A549 (cell line): ENCODE measurements at regions not wholly inside any gene's neighbourhood (a gene's known extent, or its start where the extent isn't known, plus 50 kb on each side); places are given as distances from the start of the nearest gene placed in this dataset.

ENCODE experiments used
- ATAC-seq, 2 experiments: fragments of 200-7000 bp in 1 of 2; fragments of >200 bp in 1 of 2; cut with Nextera tagmentation in 1 of 2; cut with Tn5 transposase in 1 of 2; 3 replicates each; pipeline versions ENCODE4 v1.8.0 to v1.9.1; 2018 to 2020; ENCODE audit warnings: mild to moderate bottlenecking in 1 of 2, moderate library complexity in 1 of 2
- CTCF ChIA-PET: fragments of 300-600 bp; sonication (Branson Sonifier 250); formaldehyde crosslinking; extraction: SDS; loops from one replicate; lab custom pipeline; 2021; ENCODE audit warnings: antibody characterized with exemption, inconsistent platforms; lab: Yijun Ruan, JAX
- POLR2A ChIA-PET: fragments of 350-600 bp; formaldehyde crosslinking; extraction: SDS; loops from one replicate; lab custom pipeline; 2021; ENCODE audit warnings: antibody characterized with exemption, inconsistent platforms; lab: Yijun Ruan, JAX
- DNase-seq, 2 experiments: peaks; one replicate each; pipeline versions ENCODE4 v3.0.0 to v3.0.0-alpha.2; 2011 to 2016; ENCODE audit warnings: low read depth in 1 of 2, low spot score in 1 of 2
- FAIRE-seq: peaks from 2 replicates; lab custom pipeline; 2011; peaks lifted over from hg19 to GRCh38; lab: Jason Lieb, UNC
- H3K27ac ChIP-seq, 2 experiments: fragments of >200 bp; sonication (Bioruptor Twin); formaldehyde crosslinking; 3 replicates each; pipeline ENCODE4 v1.5.1; 2016 to 2017
- H3K4me1 ChIP-seq: fragments of >200 bp; sonication (Bioruptor Twin); formaldehyde crosslinking; 3 replicates; pipeline ENCODE4 v1.6.1; 2016
- H3K4me2 ChIP-seq: fragments of >200 bp; sonication (Bioruptor Twin); formaldehyde crosslinking; 3 replicates; pipeline ENCODE4 v1.6.1; 2016
- H3K4me3 ChIP-seq: fragments of >200 bp; sonication (Bioruptor Twin); formaldehyde crosslinking; 3 replicates; pipeline ENCODE4 v1.5.1; 2016
- H3K9me3 ChIP-seq: fragments of >200 bp; sonication (Bioruptor Twin); formaldehyde crosslinking; 3 replicates; pipeline ENCODE4 v1.6.1; 2016
- CBX2 ChIP-seq: fragments of 200-600 bp; sonication (generic); IDR thresholded peaks from 2 replicates; pipeline ENCODE4 v1.6.1; 2016; ENCODE audit warnings: low read depth, mild to moderate bottlenecking, borderline replicate concordance
- CBX8 ChIP-seq: fragments of 200-600 bp; sonication (generic); IDR thresholded peaks from 2 replicates; pipeline ENCODE4 v1.6.1; 2016
- CEBPB ChIP-seq, 2 experiments: fragments of >200 bp in 1 of 2; sonication (Bioruptor Twin) in 1 of 2; formaldehyde crosslinking in 1 of 2; IDR thresholded peaks; 2 replicates each; pipeline ENCODE4 v1.6.1; 2012 to 2016
- CHD4 ChIP-seq: fragments of 200-600 bp; sonication (generic); IDR thresholded peaks from 2 replicates; pipeline ENCODE4 v1.6.1; 2016; ENCODE audit warnings: antibody characterized with exemption, mild to moderate bottlenecking, borderline replicate concordance
- EHMT2 ChIP-seq: fragments of 200-600 bp; sonication (generic); IDR thresholded peaks from 2 replicates; pipeline ENCODE4 v1.6.1; 2016; ENCODE audit warnings: antibody characterized with exemption, low read depth, mild to moderate bottlenecking, moderate library complexity
- FOSB ChIP-seq: fragments of 250-450 bp; sonication (Bioruptor Pico); IDR thresholded peaks from 2 replicates; pipeline ENCODE4 v1.5.0; 2020; ENCODE audit warnings: mild to moderate bottlenecking, moderate library complexity
- FOXS1 ChIP-seq: fragments of 250-450 bp; sonication (Bioruptor Pico); IDR thresholded peaks from 2 replicates; pipeline ENCODE4 v1.5.0; 2020; ENCODE audit warnings: mild to moderate bottlenecking, moderate library complexity
- GATA3 ChIP-seq: IDR thresholded peaks from 2 replicates; pipeline ENCODE4 v1.6.1; 2012; ENCODE audit warnings: borderline replicate concordance
- HEYL ChIP-seq: fragments of 250-450 bp; sonication (Bioruptor Pico); IDR thresholded peaks from 2 replicates; pipeline ENCODE4 v1.8.0; 2021; ENCODE audit warnings: mild to moderate bottlenecking, moderate library complexity
- HOXB13 ChIP-seq: fragments of 250-450 bp; sonication (Bioruptor Pico); IDR thresholded peaks from 2 replicates; pipeline ENCODE4 v1.5.0; 2020; ENCODE audit warnings: low read depth, mild to moderate bottlenecking, moderate library complexity
- JUNB ChIP-seq: fragments of >200 bp; sonication (Bioruptor Twin); formaldehyde crosslinking; IDR thresholded peaks from 2 replicates; pipeline ENCODE4 v1.6.1; 2016
- KDM1A ChIP-seq: fragments of 200-600 bp; sonication (generic); IDR thresholded peaks from 2 replicates; pipeline ENCODE4 v1.6.1; 2016; ENCODE audit warnings: low read depth, mild to moderate bottlenecking
- MAZ ChIP-seq: fragments of 150-350 bp; IDR thresholded peaks from 2 replicates; pipeline ENCODE4 v1.6.1; 2014; ENCODE audit warnings: antibody characterized with exemption, low read depth, low read length, borderline replicate concordance
- MYC ChIP-seq: IDR thresholded peaks from 2 replicates; pipeline ENCODE4 v1.6.1; 2012; ENCODE audit warnings: mild to moderate bottlenecking, inconsistent platforms, low read length, improper control_type of control experiment, borderline replicate concordance
- NR3C1 ChIP-seq: fragments of >200 bp; sonication (Bioruptor Twin); formaldehyde crosslinking; IDR thresholded peaks from 3 replicates; pipeline ENCODE4 v1.6.1; 2017
- RNF2 ChIP-seq: fragments of 200-600 bp; sonication (generic); IDR thresholded peaks from 2 replicates; pipeline ENCODE4 v1.6.1; 2016; ENCODE audit warnings: low read depth, mild to moderate bottlenecking, antibody characterized with exemption, moderate library complexity, borderline replicate concordance
- SMC3 ChIP-seq: fragments of >200 bp; sonication (Bioruptor Twin); formaldehyde crosslinking; IDR thresholded peaks from 3 replicates; pipeline ENCODE4 v1.6.1; 2018; ENCODE audit warnings: inconsistent platforms
- SREBF2 ChIP-seq: fragments of 450-650 bp; IDR thresholded peaks from 2 replicates; pipeline ENCODE4 v1.6.1; 2014; ENCODE audit warnings: mild to moderate bottlenecking, moderate library complexity
- ZC3H11A ChIP-seq: fragments of 450-650 bp; IDR thresholded peaks from 2 replicates; pipeline ENCODE4 v1.6.1; 2014; ENCODE audit warnings: antibody characterized with exemption, mild to moderate bottlenecking
- ZFP36 ChIP-seq: fragments of 450-650 bp; IDR thresholded peaks from 2 replicates; pipeline ENCODE4 v1.6.1; 2014; ENCODE audit warnings: borderline replicate concordance; ENCODE audit not compliant: partially characterized antibody
- WGBS: methylation state at CpG from one replicate; pipeline ENCODE4 v1.1.6; 2017; ENCODE audit errors: missing lambda C conversion rate; 5-methylcytosine and 5-hydroxymethylcytosine counted together
- TF ChIP-seq, protein P1 (sequence below): fragments of >200 bp; sonication (Bioruptor Twin); formaldehyde crosslinking; IDR thresholded peaks from 3 replicates; pipeline ENCODE4 v1.5.1; 2016
- TF ChIP-seq, protein P2 (sequence below): IDR thresholded peaks from 2 replicates; pipeline ENCODE4 v1.6.1; 2012
- TF ChIP-seq, protein P3 (sequence below): fragments of 250-450 bp; sonication (Bioruptor Pico); IDR thresholded peaks from 2 replicates; pipeline ENCODE4 v1.5.0; 2020; ENCODE audit warnings: low read depth, mild to moderate bottlenecking, moderate library complexity
- TF ChIP-seq, protein P4 (sequence below): fragments of 150-350 bp; IDR thresholded peaks from 2 replicates; pipeline ENCODE4 v1.6.1; 2014; ENCODE audit warnings: low read depth, mild to moderate bottlenecking, low read length
- TF ChIP-seq, protein P5 (sequence below): fragments of >200 bp; sonication (Bioruptor Twin); formaldehyde crosslinking; IDR thresholded peaks from 2 replicates; pipeline ENCODE4 v1.6.1; 2016

DNA sequence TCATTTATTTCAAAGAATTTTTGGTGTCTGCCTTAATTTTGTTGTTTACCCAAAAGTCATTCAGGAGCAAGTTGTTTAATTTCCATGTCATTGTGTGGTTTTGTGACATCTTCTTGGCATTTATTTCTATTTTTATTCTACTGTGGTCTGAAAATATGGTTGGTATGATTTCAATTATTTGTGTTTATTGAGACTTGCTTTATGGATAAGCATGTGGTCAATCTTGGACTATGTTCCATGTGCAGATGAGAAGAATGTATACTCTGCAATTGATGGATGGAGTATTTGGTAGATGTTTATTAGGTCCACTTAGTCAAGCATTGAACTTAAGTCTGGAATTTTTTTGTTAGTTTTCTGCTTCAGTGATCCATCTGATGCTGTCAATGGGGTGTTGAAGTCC lies 383.0 kb downstream of the PMP22 start:
- no peak for DNase-seq
- peaks cover 19% of the 10 kb centered on the region for H3K9me3 ChIP-seq
- no peak overlapping the region for H3K27ac ChIP-seq
- H3K4me3 ChIP-seq = no peak overlapping the region
- TF ChIP-seq, protein P1, sequence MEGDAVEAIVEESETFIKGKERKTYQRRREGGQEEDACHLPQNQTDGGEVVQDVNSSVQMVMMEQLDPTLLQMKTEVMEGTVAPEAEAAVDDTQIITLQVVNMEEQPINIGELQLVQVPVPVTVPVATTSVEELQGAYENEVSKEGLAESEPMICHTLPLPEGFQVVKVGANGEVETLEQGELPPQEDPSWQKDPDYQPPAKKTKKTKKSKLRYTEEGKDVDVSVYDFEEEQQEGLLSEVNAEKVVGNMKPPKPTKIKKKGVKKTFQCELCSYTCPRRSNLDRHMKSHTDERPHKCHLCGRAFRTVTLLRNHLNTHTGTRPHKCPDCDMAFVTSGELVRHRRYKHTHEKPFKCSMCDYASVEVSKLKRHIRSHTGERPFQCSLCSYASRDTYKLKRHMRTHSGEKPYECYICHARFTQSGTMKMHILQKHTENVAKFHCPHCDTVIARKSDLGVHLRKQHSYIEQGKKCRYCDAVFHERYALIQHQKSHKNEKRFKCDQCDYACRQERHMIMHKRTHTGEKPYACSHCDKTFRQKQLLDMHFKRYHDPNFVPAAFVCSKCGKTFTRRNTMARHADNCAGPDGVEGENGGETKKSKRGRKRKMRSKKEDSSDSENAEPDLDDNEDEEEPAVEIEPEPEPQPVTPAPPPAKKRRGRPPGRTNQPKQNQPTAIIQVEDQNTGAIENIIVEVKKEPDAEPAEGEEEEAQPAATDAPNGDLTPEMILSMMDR = no peak
- TF ChIP-seq CBX8 (no peak), FOSB (CRISPR knock-in tag) (no peak), GATA3 (no peak), EHMT2 (no peak), CBX2 (no peak), ZFP36 (no peak), NR3C1 (no peak), SREBF2 (no peak), FOXS1 (CRISPR knock-in tag) (no peak)
- TF ChIP-seq, all 56 proteins: peak for 0
- POLR2A ChIA-PET = no interaction called here
- FAIRE-seq (peak; percentile 84), ATAC-seq (no peak)
- Histone ChIP-seq H3K4me2 (no peak overlapping the region), H3K4me1 (no peaks in the 10 kb centered on the region)
- CTCF ChIA-PET = no interaction called here

DNA sequence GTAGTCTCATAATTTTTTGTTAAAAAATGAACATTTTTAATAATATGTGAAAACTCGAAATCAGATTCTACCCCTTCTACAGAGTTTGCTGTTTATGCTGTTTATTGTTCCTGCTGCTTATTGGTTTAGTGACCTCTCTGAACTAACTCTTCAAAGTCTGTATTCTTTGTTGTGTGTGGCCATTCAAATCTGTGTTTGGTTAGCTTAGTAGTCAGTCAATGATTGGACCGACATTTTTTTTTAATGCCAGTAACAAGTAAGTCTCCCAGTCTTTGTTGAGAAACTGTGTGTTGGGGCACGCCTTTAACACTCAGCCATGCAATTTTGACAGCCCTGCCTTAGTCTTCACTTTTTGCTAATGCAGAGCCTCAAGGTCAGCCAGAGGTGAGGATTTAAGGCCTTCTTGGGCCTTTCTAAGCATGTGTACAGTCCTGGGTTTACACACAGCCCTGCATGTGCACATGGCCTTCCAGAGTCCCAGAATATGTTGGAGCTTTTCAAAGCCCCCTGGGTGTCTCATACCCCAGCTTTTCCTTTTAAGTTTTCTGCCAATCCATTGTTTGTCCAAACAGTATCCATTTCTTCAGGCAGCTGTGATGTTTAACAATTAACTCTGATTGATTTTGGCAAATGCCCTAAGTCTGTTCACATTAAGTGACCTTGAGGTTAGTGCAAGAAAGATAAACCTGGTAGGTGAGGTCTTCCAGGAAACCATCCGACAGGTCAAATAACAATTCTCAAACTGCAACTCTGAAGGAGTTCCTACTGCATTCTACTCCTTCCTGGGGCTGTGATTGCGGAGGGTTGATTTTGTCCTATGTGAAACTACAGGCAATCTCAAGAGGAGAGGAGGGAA lies 389.3 kb downstream of the PMP22 start:
- Histone ChIP-seq H3K27ac (no peak overlapping the region), H3K4me1 (no peaks in the 10 kb centered on the region), H3K9me3 (no peaks in the 10 kb centered on the region), H3K4me3 (no peak overlapping the region), H3K4me2 (no peak overlapping the region)
- no peak for TF ChIP-seq ZC3H11A
- no peak for TF ChIP-seq CEBPB (IDR thresholded peaks at IDR 0.05)
- TF ChIP-seq KDM1A = no peak
- no peak for TF ChIP-seq MAZ
- TF ChIP-seq ZFP36 = no peak
- TF ChIP-seq EHMT2 = no peak
- no peak for TF ChIP-seq NR3C1
- no peak for TF ChIP-seq MYC
- no peak for TF ChIP-seq JUNB
- TF ChIP-seq, protein P2, sequence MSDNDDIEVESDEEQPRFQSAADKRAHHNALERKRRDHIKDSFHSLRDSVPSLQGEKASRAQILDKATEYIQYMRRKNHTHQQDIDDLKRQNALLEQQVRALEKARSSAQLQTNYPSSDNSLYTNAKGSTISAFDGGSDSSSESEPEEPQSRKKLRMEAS = no peak
- TF ChIP-seq, protein P3, sequence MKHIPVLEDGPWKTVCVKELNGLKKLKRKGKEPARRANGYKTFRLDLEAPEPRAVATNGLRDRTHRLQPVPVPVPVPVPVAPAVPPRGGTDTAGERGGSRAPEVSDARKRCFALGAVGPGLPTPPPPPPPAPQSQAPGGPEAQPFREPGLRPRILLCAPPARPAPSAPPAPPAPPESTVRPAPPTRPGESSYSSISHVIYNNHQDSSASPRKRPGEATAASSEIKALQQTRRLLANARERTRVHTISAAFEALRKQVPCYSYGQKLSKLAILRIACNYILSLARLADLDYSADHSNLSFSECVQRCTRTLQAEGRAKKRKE (CRISPR knock-in tag) = no peak
- no peak for TF ChIP-seq CHD4
- no peak for TF ChIP-seq RNF2
- TF ChIP-seq, protein P4, sequence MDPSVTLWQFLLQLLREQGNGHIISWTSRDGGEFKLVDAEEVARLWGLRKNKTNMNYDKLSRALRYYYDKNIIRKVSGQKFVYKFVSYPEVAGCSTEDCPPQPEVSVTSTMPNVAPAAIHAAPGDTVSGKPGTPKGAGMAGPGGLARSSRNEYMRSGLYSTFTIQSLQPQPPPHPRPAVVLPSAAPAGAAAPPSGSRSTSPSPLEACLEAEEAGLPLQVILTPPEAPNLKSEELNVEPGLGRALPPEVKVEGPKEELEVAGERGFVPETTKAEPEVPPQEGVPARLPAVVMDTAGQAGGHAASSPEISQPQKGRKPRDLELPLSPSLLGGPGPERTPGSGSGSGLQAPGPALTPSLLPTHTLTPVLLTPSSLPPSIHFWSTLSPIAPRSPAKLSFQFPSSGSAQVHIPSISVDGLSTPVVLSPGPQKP = no peak
- no peak for TF ChIP-seq CBX8
- TF ChIP-seq HOXB13 = no peak
- TF ChIP-seq, protein P5, sequence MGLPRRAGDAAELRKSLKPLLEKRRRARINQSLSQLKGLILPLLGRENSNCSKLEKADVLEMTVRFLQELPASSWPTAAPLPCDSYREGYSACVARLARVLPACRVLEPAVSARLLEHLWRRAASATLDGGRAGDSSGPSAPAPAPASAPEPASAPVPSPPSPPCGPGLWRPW = no peak
- no peak for TF ChIP-seq FOSB (CRISPR knock-in tag)
- no peak for TF ChIP-seq HEYL (CRISPR knock-in tag)
- TF ChIP-seq SMC3 = no peak
- no peak for DNase-seq
- ChIA-PET CTCF (no interaction called here), POLR2A (no interaction called here)
- no peak for FAIRE-seq
- WGBS = 50% methylated on average over 5 of the region's 5 CpGs
- ATAC-seq = no peak
